HG03521 (cell line): ENCODE measurements at regions not wholly inside any gene's neighbourhood (a gene's known extent, or its start where the extent isn't known, plus 50 kb on each side); places are given as distances from the start of the nearest gene placed in this dataset.
A peak's percentile ranks its signal among the peaks of the same experiment; 100 is the strongest.

Experiments
- ATAC-seq: cut with Tn5 transposase; IDR thresholded peaks from one replicate; pipeline ENCODE4 v1.9.1; 2021; ENCODE audit warnings: mild to moderate bottlenecking, moderate library complexity; ENCODE audit not compliant: unreplicated experiment

DNA sequence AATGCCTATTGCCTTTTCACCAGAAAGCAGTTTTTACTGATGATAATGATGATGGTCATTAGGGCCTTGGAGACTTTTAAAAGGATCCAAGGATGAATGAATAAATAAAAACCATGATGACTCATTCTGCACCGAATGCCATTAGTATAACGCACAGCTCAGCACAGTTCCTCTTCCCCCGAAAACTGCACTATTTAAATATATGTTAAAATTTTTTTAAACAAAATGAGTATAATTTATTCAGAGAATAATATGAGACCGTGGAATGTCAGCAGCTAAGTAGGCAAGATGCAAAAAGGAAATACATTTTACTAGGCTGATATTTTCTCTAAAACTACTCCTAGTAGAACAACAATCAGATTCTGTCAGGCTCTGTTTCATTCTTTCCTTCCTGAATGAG is 83.4 kb upstream of the NANOGP8 start:
- no peak for ATAC-seq

DNA sequence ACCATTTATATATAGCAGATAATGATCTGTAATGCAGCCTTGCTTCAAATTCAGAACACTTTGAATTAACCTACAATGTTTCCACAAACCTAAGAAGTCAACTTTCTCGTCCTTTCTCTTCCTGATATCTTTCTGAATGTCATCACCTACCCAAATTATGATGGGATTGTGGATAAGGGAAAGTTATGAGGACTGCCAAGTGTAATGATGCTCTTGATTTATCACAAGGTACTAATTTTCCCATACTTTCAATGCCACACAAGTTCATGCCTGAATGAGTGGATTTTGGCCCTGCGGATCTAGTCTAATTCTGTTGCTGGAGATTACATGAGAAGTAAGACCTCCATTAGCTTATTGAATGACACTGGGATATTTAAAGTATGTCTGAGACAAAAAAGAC is 82.6 kb upstream of the NANOGP8 start:
- no peak for ATAC-seq

DNA sequence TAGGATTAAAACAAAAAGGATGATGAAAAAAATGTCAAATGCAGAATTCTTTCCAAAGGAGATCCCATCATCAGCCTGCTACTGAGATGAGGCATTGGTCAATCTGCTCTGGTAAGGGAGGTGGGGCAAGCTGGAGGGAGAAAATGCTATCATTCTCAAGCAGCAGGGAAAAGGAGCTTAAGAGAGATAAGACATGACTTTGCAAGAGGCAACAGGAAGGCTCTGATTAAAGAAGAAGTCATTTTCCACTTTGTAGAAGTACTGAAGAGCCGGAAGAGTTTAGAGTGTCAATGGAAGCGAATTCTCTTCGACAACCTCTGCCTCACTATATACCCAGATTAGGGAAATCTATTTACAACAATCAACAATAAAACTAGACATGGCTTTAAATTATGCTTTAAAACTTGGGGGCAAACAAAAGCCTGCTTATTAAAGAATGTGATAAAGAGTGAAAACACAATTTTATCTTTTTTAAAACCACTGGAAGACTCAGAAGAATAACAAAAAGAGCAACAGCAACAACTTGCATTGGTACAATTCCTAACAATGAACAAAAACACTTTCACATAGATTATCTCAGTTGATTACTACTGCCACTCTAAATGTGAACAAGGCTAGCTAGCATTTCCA is 81.8 kb upstream of the NANOGP8 start:
- no peak for ATAC-seq

DNA sequence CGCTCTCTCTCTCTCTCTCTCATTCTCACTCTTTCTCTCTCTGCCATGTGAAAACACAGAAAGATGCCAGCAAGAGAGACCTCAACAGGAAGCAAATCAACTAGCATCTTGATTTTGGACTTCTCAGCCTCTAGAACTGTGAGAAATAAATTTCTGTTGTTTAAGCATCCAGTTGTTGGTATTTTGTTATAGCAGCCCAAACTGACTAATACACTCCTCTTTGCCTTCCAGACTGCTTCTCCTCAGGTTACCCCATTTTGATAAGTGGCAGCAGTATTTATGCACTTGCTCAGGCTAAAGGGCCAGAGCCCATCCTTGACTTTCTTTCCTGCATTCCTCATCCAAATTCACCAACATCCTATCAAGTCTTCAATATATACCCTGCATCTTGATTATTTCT is 76.6 kb upstream of the NANOGP8 start:
- ATAC-seq: no peak

DNA sequence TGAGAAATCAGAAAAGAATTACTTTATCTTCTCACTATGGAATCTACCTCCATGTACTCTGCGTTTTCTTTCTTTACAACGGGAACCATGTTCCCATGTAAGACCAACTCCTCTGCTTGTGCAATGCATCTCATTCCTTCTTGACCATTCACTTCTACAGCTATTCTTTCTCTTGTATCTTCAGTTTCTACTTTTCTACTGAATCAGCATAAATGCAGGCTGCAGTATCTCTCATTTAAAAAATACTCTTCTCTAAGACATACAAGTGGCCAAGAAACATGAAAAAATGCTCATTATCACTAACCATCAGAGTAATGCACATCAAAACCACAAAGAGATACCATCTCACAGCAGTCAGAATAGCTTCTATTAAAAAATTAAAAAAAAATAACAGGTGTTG is 74.1 kb upstream of the NANOGP8 start:
- no peak for ATAC-seq

DNA sequence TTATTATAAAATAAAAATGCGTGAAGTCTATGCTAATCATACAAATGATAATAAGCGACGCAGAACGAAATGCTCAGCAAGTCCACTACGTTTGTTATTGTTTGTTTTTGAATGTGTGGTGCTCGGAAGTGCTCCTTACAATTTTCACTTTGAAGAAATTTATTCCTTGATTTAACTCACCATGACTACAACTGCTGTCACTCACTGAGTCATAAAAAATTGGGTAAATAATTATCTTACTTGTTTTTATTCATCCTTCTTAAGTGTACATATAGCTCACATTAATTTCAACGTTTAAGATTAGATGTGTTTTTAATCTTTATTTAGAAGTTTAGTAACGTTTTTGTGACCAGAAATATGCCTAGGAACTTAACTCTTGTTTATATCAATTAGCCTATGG is 66.7 kb upstream of the NANOGP8 start:
- ATAC-seq: no peak

DNA sequence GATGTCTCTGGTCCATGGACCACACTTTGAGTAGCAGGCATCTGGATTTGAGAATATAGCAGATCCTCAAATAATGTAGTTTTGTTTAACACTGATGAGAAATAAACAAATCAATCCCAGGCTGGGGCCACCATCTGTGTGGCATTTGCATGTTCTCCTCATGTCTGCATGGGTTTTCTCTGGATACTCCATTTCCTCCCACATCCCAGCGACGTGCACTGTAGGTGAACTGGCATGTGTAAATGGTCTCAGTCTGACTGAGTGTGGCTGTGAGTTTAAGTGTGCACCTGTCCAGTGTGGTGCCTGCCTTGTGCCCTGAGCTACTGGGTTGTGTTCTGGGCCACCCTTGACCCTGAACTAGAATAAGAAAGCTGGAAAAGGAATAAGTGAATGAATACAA is 66.3 kb upstream of the NANOGP8 start:
- ATAC-seq: no peak

DNA sequence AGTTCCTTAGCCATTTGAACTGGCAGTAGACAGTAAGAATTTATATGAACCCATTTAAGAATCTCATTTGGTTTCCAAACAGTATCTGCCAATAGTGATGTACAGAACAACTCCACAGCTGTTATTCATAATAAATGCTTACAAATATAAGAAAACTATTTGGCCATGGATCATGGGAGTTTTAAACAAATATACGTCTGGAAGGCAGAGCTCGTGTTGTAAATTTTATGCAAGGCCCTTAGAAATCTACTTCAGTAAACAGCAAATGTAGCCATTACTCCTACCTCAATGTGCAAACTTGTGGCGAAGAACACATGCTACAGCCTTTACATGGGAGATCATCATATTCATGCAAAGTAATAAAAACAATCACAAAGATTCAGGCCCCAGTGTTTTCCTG is 65.3 kb upstream of the NANOGP8 start:
- no peak for ATAC-seq

DNA sequence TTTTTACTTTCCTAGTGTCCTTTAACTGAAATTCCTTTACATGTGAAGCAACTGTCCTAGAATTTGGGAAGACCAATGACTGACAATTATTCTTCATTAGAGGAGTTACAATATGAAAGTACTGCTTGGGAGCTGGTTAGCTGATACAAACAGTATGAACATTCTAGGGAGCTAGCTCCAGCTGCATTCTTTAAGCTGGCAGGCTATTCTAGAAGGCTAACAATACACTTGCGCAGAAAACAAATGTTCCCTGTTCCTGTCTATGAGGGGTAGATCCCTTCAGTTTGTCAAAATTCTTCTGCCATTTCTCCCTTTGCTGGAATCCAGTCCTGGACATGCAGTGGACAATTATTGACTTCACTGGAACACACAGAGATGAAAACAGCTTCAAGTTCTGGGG is 60.2 kb upstream of the NANOGP8 start:
- ATAC-seq: no peak

DNA sequence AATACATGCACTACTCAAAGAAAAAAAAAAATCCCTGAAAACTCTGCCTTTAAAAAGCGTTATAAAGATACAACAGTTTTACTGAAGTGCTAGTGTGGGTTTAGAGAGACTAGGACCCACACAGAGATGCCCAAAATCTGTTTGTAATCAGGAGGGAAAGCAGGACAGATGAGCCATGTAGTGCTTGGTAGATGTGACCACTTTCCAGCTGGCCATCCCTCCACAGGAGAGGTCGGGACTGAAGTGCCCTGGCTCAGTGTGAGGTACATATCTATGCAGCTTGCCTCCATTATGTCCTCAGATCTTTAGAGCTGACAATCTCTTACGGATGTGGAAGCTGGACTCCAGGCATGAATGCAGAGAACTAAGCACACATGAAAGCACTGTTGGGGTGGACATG is 57.5 kb upstream of the NANOGP8 start:
- no peak for ATAC-seq

DNA sequence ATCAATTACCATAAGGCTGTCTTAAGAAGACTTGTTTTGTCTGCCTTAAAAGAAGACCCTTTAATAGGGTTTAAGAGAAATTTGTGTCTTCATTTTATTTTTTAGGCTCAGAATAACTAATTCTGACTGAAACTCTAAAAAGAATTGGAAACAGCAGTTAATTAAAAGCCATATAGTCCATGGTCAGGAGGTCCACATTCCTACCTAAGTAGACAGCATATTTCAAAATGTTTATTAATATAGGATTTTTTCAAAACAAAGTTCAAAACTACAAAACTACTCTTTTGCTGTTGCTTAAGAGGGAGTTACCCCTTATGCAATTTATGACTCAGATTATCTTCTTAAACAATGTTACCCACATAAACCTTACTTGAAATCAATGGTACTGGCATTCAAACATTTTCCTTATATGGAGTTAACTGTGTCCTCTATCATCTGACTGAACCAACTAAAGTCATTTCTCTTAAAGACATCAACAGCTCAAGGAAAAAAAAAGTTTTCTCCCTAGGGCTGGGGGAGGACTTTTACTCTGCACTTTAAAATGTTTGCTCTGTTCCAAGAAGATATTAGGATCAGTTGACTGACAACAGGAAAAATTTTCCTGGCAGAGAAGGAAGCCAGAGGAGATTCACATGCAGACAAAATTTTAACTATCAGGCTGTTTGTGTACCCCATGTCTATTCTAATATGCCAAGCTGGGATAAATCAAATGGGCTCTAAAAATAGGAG is 56.8 kb upstream of the NANOGP8 start:
- ATAC-seq: no peak

DNA sequence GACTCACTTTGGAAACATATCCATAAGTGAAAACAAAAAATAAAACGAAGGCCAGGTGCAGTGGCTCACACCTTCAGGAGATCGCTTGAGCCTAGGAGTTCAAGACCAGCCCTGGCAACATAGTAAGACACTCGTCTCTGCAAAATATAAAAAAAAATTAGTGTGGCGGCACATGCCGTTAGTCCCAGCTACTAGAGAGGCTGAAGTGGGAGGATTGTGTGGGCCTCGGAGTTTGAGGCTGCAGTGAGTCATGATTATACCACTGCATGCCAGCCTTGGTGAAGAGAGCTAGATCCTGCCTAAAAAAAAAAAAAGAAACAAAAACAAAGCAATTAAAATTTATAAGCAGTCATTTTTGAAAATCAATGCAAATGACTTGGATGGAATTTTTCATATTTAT is 54.7 kb upstream of the NANOGP8 start:
- ATAC-seq: no peak

DNA sequence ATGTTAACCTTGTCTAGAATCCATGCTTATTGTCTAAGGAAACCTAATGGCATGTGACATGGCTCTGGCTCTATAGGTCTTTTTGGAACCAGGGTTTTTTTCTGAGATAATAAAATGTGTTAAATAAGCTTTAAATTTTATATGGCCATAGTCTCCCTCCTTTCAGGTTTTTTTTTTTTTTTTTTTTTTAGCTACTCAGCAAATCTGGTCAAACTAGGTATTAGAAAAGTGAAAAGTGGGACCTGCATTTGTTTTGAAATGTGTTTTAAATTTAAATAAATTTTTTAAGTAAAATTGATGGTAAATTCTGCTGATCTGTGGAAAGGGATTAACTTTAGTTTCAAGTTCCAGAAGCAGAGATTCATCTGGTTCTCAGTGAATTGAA is 52.1 kb upstream of the NANOGP8 start:
- no peak for ATAC-seq

DNA sequence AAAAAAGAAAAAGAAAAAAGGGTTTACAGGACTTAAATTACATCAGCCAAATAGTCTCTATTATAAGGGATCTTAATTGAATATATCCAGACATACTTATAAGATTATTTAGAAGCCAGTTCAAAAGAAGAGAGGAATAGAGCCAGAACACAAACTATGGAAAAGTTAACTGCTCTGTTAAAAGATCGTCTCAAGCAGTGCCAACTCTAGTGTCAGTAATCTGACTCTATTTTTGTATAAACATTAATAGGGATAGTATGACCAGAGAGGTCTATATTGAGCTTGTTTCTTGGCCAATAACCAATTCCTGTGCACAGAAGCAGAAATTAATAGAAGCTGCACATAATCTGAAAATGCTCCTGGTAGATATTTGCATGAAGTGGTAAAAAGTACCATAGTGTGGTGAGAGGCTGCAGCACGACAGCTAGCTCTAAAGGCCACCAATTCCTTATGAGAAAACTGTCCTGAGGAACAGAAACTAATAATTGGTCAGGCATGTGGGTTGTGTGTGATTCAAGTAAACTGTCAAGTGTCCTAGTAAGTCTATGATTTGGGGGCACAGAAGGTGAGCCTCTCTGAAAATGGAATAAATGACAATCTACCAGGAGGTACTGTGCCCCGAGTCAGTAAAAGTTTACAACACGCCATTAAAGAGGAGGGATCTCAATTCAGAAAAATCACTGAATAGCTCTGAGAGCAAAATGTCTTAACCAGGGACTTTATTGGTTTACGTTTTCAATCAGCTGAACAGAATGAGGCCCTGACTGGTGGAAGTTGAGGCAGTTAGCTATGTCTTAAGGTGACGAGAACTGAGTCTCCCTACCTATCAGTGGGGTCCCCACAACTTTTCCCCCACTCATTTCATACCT is 51.5 kb upstream of the NANOGP8 start:
- ATAC-seq: peak; percentile 97
